D721Med (cell line): ENCODE measurements at regions not wholly inside any gene's neighbourhood (a gene's known extent, or its start where the extent isn't known, plus 50 kb on each side); places are given as distances from the start of the nearest gene placed in this dataset.
"Not testable (repeated sequence)": the region's sequence is repeated elsewhere in the genome, so short reads cannot be mapped to it uniquely, and the experiment has no call there.

Experiments used
- DNase-seq: peaks from one replicate; pipeline ENCODE4 v3.0.0; 2011; ENCODE audit warnings: low spot score; ENCODE audit not compliant: insufficient read length
- FAIRE-seq: peaks from 2 replicates; lab custom pipeline; 2011; peaks lifted over from hg19 to GRCh38; lab: Jason Lieb, UNC
- CTCF ChIP-seq: IDR thresholded peaks from 2 replicates; pipeline ENCODE4 v1.5.1; 2012; ENCODE audit warnings: mild to moderate bottlenecking, control low read depth; ENCODE audit not compliant: insufficient read depth; ENCODE audit errors: missing control alignments

- TF ChIP-seq CTCF: no peak
Observed at GRCh38 chr2:21787941-21788340, 664.2 kb downstream of the TDRD15 start.

GRCh38 chr2:21790311-21790710 lies 666.5 kb downstream of the TDRD15 start:
- DNase-seq, FAIRE-seq: not testable (repeated sequence)

More at GRCh38 chr2:21787941-21788340, 664.2 kb downstream of the TDRD15 start:
- peak; percentile 32 for FAIRE-seq
- DNase-seq: no peak

GRCh38 chr2:21792571-21792970 lies 668.8 kb downstream of the TDRD15 start:
- DNase-seq: no peak
- FAIRE-seq: no peak
- TF ChIP-seq CTCF: no peak

DNA sequence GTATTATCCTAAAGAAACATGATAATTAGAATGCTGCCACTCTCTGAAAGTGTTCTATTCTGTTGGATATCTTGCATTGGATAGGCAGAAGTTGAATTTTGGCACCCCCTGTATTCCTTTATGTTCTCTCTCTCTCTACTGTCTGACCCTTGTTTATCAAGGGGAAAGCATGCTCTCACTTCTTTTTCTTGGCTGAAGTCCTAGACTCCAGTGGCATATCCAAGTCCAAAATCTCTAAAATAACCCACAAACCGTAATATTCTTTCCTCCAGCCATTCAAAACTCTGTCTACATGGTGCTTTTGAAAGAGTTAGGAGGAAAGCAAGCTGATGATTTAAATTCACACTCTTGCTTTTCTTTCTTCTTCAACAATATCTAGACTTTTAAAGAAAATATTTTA lies 669.7 kb downstream of the TDRD15 start:
- FAIRE-seq: no peak
- DNase-seq: no peak
- TF ChIP-seq CTCF: no peak

GRCh38 chr2:21794611-21795010 lies 670.8 kb downstream of the TDRD15 start:
- TF ChIP-seq CTCF: no peak
- no peak for DNase-seq
- FAIRE-seq: no peak

GRCh38 chr2:21800356-21800755 lies 676.6 kb downstream of the TDRD15 start:
- DNase-seq: no peak
- TF ChIP-seq CTCF: no peak
- no peak for FAIRE-seq

DNA sequence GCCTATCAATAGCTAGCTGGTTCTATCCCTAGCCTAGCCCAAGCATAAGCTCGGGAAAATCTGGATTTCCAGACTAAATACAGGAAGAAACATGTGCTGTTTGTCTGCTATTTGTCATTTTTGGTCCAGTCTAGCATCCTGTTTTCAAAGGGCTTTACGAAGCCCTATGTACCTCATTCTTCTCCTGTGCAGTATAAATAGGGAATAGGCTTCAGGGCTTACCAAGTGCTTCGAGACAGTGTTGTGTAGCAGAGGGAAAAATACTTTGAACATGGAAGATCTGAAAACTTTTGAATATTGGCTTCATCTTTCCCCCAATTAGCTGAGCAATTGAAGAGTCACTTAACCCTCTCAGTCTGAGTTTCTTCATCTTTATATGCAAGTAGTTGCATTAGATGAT lies 679.8 kb downstream of the TDRD15 start:
- TF ChIP-seq CTCF: no peak
- no peak for DNase-seq
- FAIRE-seq: no peak

GRCh38 chr2:21804151-21804550 lies 680.4 kb downstream of the TDRD15 start:
- FAIRE-seq (no peak), DNase-seq (no peak)

More at GRCh38 chr2:21804151-21804550, 680.4 kb downstream of the TDRD15 start:
- no peak for TF ChIP-seq CTCF
